H1 (cell line): ENCODE measurements at regions not wholly inside any gene's neighbourhood (a gene's known extent, or its start where the extent isn't known, plus 50 kb on each side); places are given as distances from the start of the nearest gene placed in this dataset.

ENCODE experiments used
- CTCF ChIA-PET: fragments of 300-600 bp; sonication (Branson Sonifier 250); formaldehyde crosslinking; loops from one replicate; lab custom pipeline; 2021; ENCODE audit not compliant: partially characterized antibody; lab: Charles Lee
- POLR2A ChIA-PET: fragments of 300-600 bp; sonication (Branson Sonifier 250); formaldehyde crosslinking; loops from one replicate; lab custom pipeline; 2021; ENCODE audit warnings: inconsistent platforms; ENCODE audit not compliant: partially characterized antibody; lab: Charles Lee
- DNase-seq, 2 experiments: peaks; one replicate each; pipeline versions ENCODE4 v3.0.0 to v3.0.0-alpha.2; 2010 to 2022; ENCODE audit warnings: low spot score in 2 of 2, low read depth in 1 of 2, mixed read lengths in 1 of 2
- FAIRE-seq: peaks from 2 replicates; lab custom pipeline; 2011; peaks lifted over from hg19 to GRCh38; lab: Jason Lieb, UNC
- H2AFZ ChIP-seq: 2 replicates; pipeline ENCODE4 v1.8.1; 2012; ENCODE audit warnings: low read length, inconsistent platforms
- H2AK5ac ChIP-seq: 2 replicates; pipeline ENCODE4 v1.6.1; 2013; ENCODE audit warnings: low read depth, low read length
- H2BK120ac ChIP-seq: replicated peaks from 2 replicates; pipeline ENCODE3; 2013; ENCODE audit warnings: low read depth, low read length, inconsistent platforms
- H2BK12ac ChIP-seq: 2 replicates; pipeline ENCODE4 v1.6.1; 2013; ENCODE audit warnings: low read depth, low read length
- H2BK15ac ChIP-seq: 2 replicates; pipeline ENCODE4 v1.6.1; 2013; ENCODE audit warnings: low read length
- H2BK20ac ChIP-seq: 2 replicates; pipeline ENCODE4 v1.6.1; 2013; ENCODE audit warnings: low read length
- H2BK5ac ChIP-seq: 2 replicates; pipeline ENCODE4 v1.6.1; 2013; ENCODE audit warnings: low read depth, low read length
- H3K14ac ChIP-seq: 2 replicates; pipeline ENCODE4 v1.6.1; 2013; ENCODE audit warnings: inconsistent platforms; ENCODE audit not compliant: insufficient read length
- H3K18ac ChIP-seq: 2 replicates; pipeline ENCODE4 v1.6.1; 2013; ENCODE audit warnings: low read length; ENCODE audit errors: extremely low read depth
- H3K23ac ChIP-seq: 2 replicates; pipeline ENCODE4 v1.6.1; 2013; ENCODE audit warnings: inconsistent platforms; ENCODE audit not compliant: insufficient read length
- H3K23me2 ChIP-seq: 2 replicates; pipeline ENCODE4 v1.6.1; 2013; ENCODE audit warnings: low read depth, low read length
- H3K27ac ChIP-seq: 2 replicates; pipeline ENCODE4 v1.6.1; 2011; ENCODE audit warnings: low read depth, low read length, inconsistent platforms
- H3K27me3 ChIP-seq, 4 experiments: replicated peaks in 1 of 4; 1 replicate in 1 of 4; 2 replicates in 3 of 4; pipeline versions ENCODE4 v1.6.1 to v1.8.1; 2011 to 2013; ENCODE audit warnings: low read length in 3 of 4, mild to moderate bottlenecking in 3 of 4, inconsistent platforms in 2 of 4, mixed read lengths in 2 of 4, moderate library complexity in 1 of 4; ENCODE audit not compliant: control insufficient read depth in 3 of 4, insufficient read depth in 3 of 4; ENCODE audit errors: extremely low read depth in 1 of 4
- H3K36me3 ChIP-seq, 4 experiments: 2 replicates each; pipeline versions ENCODE4 v1.6.1 to v1.8.1; 2011 to 2013; ENCODE audit warnings: mild to moderate bottlenecking in 4 of 4, low read length in 3 of 4, moderate library complexity in 2 of 4, control low read depth in 1 of 4, inconsistent platforms in 1 of 4; ENCODE audit not compliant: insufficient read depth in 4 of 4, control insufficient read depth in 2 of 4
- H3K4ac ChIP-seq: replicated peaks from 2 replicates; pipeline ENCODE3; 2013; ENCODE audit warnings: low read length, low read depth, mixed read lengths, inconsistent platforms; ENCODE audit not compliant: insufficient read length
- H3K4me1 ChIP-seq, 4 experiments: replicated peaks in 1 of 4; 1 replicate in 1 of 4; 2 replicates in 3 of 4; pipeline versions ENCODE4 v1.6.1 to v1.8.1; 2011 to 2013; ENCODE audit warnings: low read length in 3 of 4, inconsistent platforms in 2 of 4, mixed read lengths in 1 of 4; ENCODE audit not compliant: insufficient read depth in 4 of 4, control insufficient read depth in 3 of 4
- H3K4me2 ChIP-seq, 2 experiments: 2 replicates each; pipeline versions ENCODE4 v1.6.1 to v1.8.1; 2011 to 2013; ENCODE audit warnings: low read depth in 2 of 2, low read length in 2 of 2, control low read depth in 1 of 2, inconsistent platforms in 1 of 2, mild to moderate bottlenecking in 1 of 2; ENCODE audit not compliant: insufficient read depth in 1 of 2
- H3K4me3 ChIP-seq, 4 experiments: fragments of 200-600, 300-600 bp in 1 of 4; sonication (generic), shearing (Covaris generic), sonication (Bioruptor Twin) in 1 of 4; 2 replicates each; pipeline versions ENCODE4 v1.5.1 to v1.8.1; 2011 to 2016; ENCODE audit warnings: low read length in 4 of 4, low read depth in 3 of 4, control low read depth in 2 of 4, inconsistent platforms in 2 of 4, mild to moderate bottlenecking in 2 of 4, mixed read lengths in 1 of 4, moderate library complexity in 1 of 4; ENCODE audit not compliant: insufficient read depth in 2 of 4; ENCODE audit errors: extremely low read depth in 1 of 4
- H3K56ac ChIP-seq: replicated peaks from 2 replicates; pipeline ENCODE3; 2013; ENCODE audit warnings: low read depth, mild to moderate bottlenecking, mixed read lengths, low read length, inconsistent platforms; ENCODE audit not compliant: insufficient read length
- H3K79me1 ChIP-seq: 2 replicates; pipeline ENCODE4 v1.6.1; 2013; ENCODE audit warnings: low read depth, low read length, control low read depth
- H3K79me2 ChIP-seq, 2 experiments: 2 replicates each; pipeline versions ENCODE4 v1.6.1 to v1.8.1; 2012 to 2013; ENCODE audit warnings: low read length in 2 of 2, mild to moderate bottlenecking in 2 of 2, inconsistent platforms in 1 of 2; ENCODE audit not compliant: insufficient read depth in 2 of 2, control insufficient read depth in 1 of 2
- H3K9ac ChIP-seq, 4 experiments: replicated peaks in 1 of 4; 1 replicate in 1 of 4; 2 replicates in 3 of 4; pipeline versions ENCODE4 v1.6.1 to v1.8.1; 2011 to 2013; ENCODE audit warnings: low read depth in 3 of 4, low read length in 3 of 4, control low read depth in 2 of 4, mild to moderate bottlenecking in 2 of 4, moderate library complexity in 2 of 4, inconsistent platforms in 1 of 4; ENCODE audit errors: extremely low read depth in 1 of 4
- H3K9me3 ChIP-seq, 2 experiments: 2 replicates each; pipeline versions ENCODE4 v1.6.1 to v1.8.1; 2012 to 2013; ENCODE audit warnings: mild to moderate bottlenecking in 2 of 2, moderate library complexity in 2 of 2, control low read depth in 1 of 2, inconsistent platforms in 1 of 2, low read depth in 1 of 2, low read length in 1 of 2, mixed read lengths in 1 of 2; ENCODE audit not compliant: insufficient read depth in 2 of 2
- H4K20me1 ChIP-seq, 2 experiments: replicated peaks in 1 of 2; 2 replicates each; pipeline versions ENCODE3 to v1.8.1; 2011 to 2013; ENCODE audit warnings: inconsistent platforms in 2 of 2, low read length in 2 of 2, mild to moderate bottlenecking in 1 of 2; ENCODE audit not compliant: insufficient read depth in 2 of 2, control insufficient read depth in 1 of 2
- H4K5ac ChIP-seq: 2 replicates; pipeline ENCODE4 v1.6.1; 2013; ENCODE audit warnings: low read length, low read depth, mixed read lengths, inconsistent platforms; ENCODE audit not compliant: insufficient read length
- H4K8ac ChIP-seq: 2 replicates; pipeline ENCODE4 v1.8.0; 2013; ENCODE audit warnings: mild to moderate bottlenecking, moderate library complexity, low read length, inconsistent platforms; ENCODE audit not compliant: insufficient read depth; ENCODE audit errors: extremely low read depth
- H4K91ac ChIP-seq: replicated peaks from 2 replicates; pipeline ENCODE3; 2013; ENCODE audit warnings: low read length, mixed read lengths, inconsistent platforms; ENCODE audit not compliant: insufficient read length
- CBX8 ChIP-seq: fragments of 300-800, 300-1000 bp; sonication (generic); IDR thresholded peaks from 2 replicates; pipeline ENCODE4 v1.7.1; 2016; ENCODE audit warnings: low read depth, low read length, borderline replicate concordance
- CHD1 ChIP-seq: IDR thresholded peaks from 2 replicates; pipeline ENCODE4 v1.6.1; 2012; ENCODE audit warnings: low read depth, low read length, improper control_type of control experiment
- EGR1 ChIP-seq: IDR thresholded peaks from 2 replicates; pipeline ENCODE4 v1.6.1; 2011; ENCODE audit warnings: low read depth, low read length, borderline replicate concordance
- EP300 ChIP-seq, 2 experiments: IDR thresholded peaks; 1 replicate in 1 of 2; 2 replicates in 1 of 2; pipeline ENCODE4 v1.6.1; 2011 to 2012; ENCODE audit warnings: low read depth in 2 of 2, low read length in 2 of 2, mild to moderate bottlenecking in 2 of 2, borderline replicate concordance in 1 of 2, inconsistent platforms in 1 of 2, moderate library complexity in 1 of 2
- GTF2F1 ChIP-seq: IDR thresholded peaks from 2 replicates; pipeline ENCODE4 v1.6.1; 2012; ENCODE audit warnings: low read depth, low read length, improper control_type of control experiment, borderline replicate concordance
- KDM4A ChIP-seq: IDR thresholded peaks from one replicate; pipeline ENCODE4 v1.7.1; 2012; ENCODE audit warnings: low read depth, mild to moderate bottlenecking, moderate library complexity, low read length, inconsistent platforms; ENCODE audit not compliant: severe bottlenecking
- POLR2A ChIP-seq, 2 experiments: IDR thresholded peaks; 1 replicate in 1 of 2; 2 replicates in 1 of 2; pipeline ENCODE4 v1.6.1; 2011; ENCODE audit warnings: low read depth in 2 of 2, low read length in 2 of 2, mild to moderate bottlenecking in 2 of 2; ENCODE audit errors: control extremely low read depth in 1 of 2
- RBBP5 ChIP-seq: IDR thresholded peaks from 2 replicates; pipeline ENCODE4 v1.7.1; 2012; ENCODE audit warnings: low read depth, mild to moderate bottlenecking, inconsistent platforms, low read length, moderate library complexity, borderline replicate concordance
- SUZ12 ChIP-seq: fragments of 200-600 bp; sonication (generic); IDR thresholded peaks from 2 replicates; pipeline ENCODE4 v1.6.1; 2012; ENCODE audit warnings: mild to moderate bottlenecking, inconsistent platforms, low read length, moderate library complexity, mixed read lengths
- WGBS, 2 experiments: shearing (Covaris generic) in 1 of 2; methylation state at CpG; one replicate each; pipeline versions ENCODE4 v1.1.6 to v1.1.7; 2013 to 2015; ENCODE audit warnings: low lambda C conversion rate in 2 of 2, mixed read lengths in 2 of 2, inconsistent platforms in 1 of 2, low coverage in 1 of 2, missing lambda C conversion rate in 1 of 2; ENCODE audit not compliant: insufficient replicate concordance in 2 of 2, insufficient coverage in 1 of 2, insufficient read length in 1 of 2; ENCODE audit errors: extremely low coverage in 1 of 2, missing lambda C conversion rate in 1 of 2; 5-methylcytosine and 5-hydroxymethylcytosine counted together
- TF ChIP-seq, protein P1 (sequence below): IDR thresholded peaks from 2 replicates; pipeline ENCODE4 v1.6.1; 2011; ENCODE audit warnings: low read length, improper control_type of control experiment
- TF ChIP-seq, protein P2 (sequence below): IDR thresholded peaks from 2 replicates; pipeline ENCODE4 v1.6.1; 2011; ENCODE audit warnings: low read depth, mild to moderate bottlenecking, low read length; ENCODE audit not compliant: insufficient read depth

DNA sequence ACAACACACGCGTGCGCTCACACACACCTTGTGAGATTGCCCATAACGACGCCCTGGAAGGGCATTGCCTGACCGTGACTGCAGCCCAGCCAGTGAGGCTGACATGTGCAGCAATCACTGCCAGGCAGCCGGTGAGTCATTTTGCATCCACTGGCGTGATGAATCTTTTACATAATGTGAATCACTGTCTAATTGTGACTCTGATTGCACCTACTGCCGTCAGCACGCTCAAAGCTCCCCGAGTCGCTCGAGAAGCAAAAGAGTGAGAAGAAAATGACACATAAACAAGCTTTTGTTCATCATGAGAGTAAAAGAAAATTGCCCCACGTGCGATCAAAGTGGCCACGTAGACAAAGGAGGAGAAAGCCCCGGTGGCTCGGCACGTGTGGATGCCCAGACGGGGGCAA is 117.4 kb upstream of the PFKP start:
- 93% methylated on average over 20 of the region's 20 CpGs; no CpG with 5 or more reads in 1 of the 2 experiments for WGBS, 2 experiments
- no peaks in the 10 kb centered on the region for H3K79me2 ChIP-seq
- H2BK20ac ChIP-seq, result no peak overlapping the region
- H3K4me3 ChIP-seq, result no peak overlapping the region
- no peak overlapping the region for H3K14ac ChIP-seq
- no peak overlapping the region for H3K56ac ChIP-seq
- FAIRE-seq (no peak), DNase-seq (no peak)
- no peaks in the 10 kb centered on the region for H3K23me2 ChIP-seq
- H2AFZ ChIP-seq, result no peak overlapping the region
- H3K23ac ChIP-seq, result no peak overlapping the region
- no peak overlapping the region for H4K91ac ChIP-seq
- H2BK120ac ChIP-seq, result no peak overlapping the region
- no peak overlapping the region for H3K18ac ChIP-seq
- H2BK12ac ChIP-seq, result no peak overlapping the region; the same call in 1 of the 2 replicates
- no peak overlapping the region for H2BK5ac ChIP-seq
- no peaks in the 10 kb centered on the region for H3K27me3 ChIP-seq
- H2BK15ac ChIP-seq, result 0 out of 2 replicates have a peak overlapping the region, but pooled peaks have one; percentile 23
- H3K9ac ChIP-seq, result no peak overlapping the region
- no peak overlapping the region for H2AK5ac ChIP-seq
- H4K8ac ChIP-seq, result no peak overlapping the region
- CTCF ChIA-PET, result no interaction called here
- no peak overlapping the region for H3K27ac ChIP-seq
- no peaks in the 10 kb centered on the region for H3K9me3 ChIP-seq
- no peaks in the 10 kb centered on the region for H4K20me1 ChIP-seq
- POLR2A ChIA-PET, result no interaction called here
- H3K79me1 ChIP-seq, result no peaks in the 10 kb centered on the region
- no peaks in the 10 kb centered on the region for H3K4me1 ChIP-seq
- H3K4me2 ChIP-seq, result no peak overlapping the region
- H4K5ac ChIP-seq, result no peak overlapping the region
- H3K4ac ChIP-seq, result no peak overlapping the region
- H3K36me3 ChIP-seq, result no peaks in the 10 kb centered on the region
- no peak for TF ChIP-seq EP300 (IDR thresholded peaks at IDR 0.05; ENCODE audit: borderline replicate concordance in 1 of 2, low read depth in 2 of 2, low read length in 2 of 2)
- TF ChIP-seq, protein P1, sequence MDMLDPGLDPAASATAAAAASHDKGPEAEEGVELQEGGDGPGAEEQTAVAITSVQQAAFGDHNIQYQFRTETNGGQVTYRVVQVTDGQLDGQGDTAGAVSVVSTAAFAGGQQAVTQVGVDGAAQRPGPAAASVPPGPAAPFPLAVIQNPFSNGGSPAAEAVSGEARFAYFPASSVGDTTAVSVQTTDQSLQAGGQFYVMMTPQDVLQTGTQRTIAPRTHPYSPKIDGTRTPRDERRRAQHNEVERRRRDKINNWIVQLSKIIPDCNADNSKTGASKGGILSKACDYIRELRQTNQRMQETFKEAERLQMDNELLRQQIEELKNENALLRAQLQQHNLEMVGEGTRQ, result no peak
- TF ChIP-seq RBBP5, result no peak
- TF ChIP-seq, protein P2, sequence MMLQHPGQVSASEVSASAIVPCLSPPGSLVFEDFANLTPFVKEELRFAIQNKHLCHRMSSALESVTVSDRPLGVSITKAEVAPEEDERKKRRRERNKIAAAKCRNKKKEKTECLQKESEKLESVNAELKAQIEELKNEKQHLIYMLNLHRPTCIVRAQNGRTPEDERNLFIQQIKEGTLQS, result no peak
- no peak for TF ChIP-seq CHD1
- TF ChIP-seq EGR1, result no peak
- TF ChIP-seq GTF2F1, result no peak
- no peak for TF ChIP-seq CBX8
- TF ChIP-seq SUZ12, result no peak
- no peak for TF ChIP-seq POLR2A (IDR thresholded peaks at IDR 0.05; ENCODE audit: control extremely low read depth in 1 of 2, low read depth in 2 of 2, low read length in 2 of 2)
- TF ChIP-seq KDM4A, result no peak
